Neural cell (in vitro differentiated cells): ENCODE measurements at regions not wholly inside any gene's neighbourhood (a gene's known extent, or its start where the extent isn't known, plus 50 kb on each side); places are given as distances from the start of the nearest gene placed in this dataset.

ENCODE experiments used
- H2AFZ ChIP-seq: fragments of 200-600, 300-800 bp; sonication (generic), shearing (Covaris generic); 2 replicates; pipeline ENCODE4 v1.6.0; 2014; ENCODE audit warnings: low read depth, mild to moderate bottlenecking, antibody characterized with exemption, low read length, moderate library complexity
- H3F3A ChIP-seq: fragments of 200-600 bp; shearing (Covaris generic); 2 replicates; pipeline ENCODE4 v1.6.1; 2016; ENCODE audit warnings: mild to moderate bottlenecking, moderate library complexity, mixed read lengths, antibody characterized with exemption, low read length; ENCODE audit not compliant: insufficient read depth, poor library complexity, severe bottlenecking
- H3K27ac ChIP-seq: fragments of 200-600, 300-800 bp; sonication (generic), shearing (Covaris generic); 2 replicates; pipeline ENCODE4 v1.5.1; 2014; ENCODE audit warnings: mild to moderate bottlenecking, low read length, moderate library complexity
- H3K27me3 ChIP-seq: fragments of 300-800, 200-600 bp; sonication (generic), shearing (Covaris generic); 2 replicates; pipeline ENCODE4 v1.6.0; 2014; ENCODE audit warnings: mild to moderate bottlenecking, low read depth, low read length, moderate library complexity; ENCODE audit not compliant: insufficient read depth
- H3K36me3 ChIP-seq: fragments of 300-800, 200-600 bp; sonication (generic), shearing (Covaris generic); 2 replicates; pipeline ENCODE4 v1.5.1; 2014; ENCODE audit warnings: mild to moderate bottlenecking, antibody characterized with exemption, low read length, moderate library complexity; ENCODE audit not compliant: insufficient read depth
- H3K4me2 ChIP-seq: fragments of 300-800, 200-600 bp; sonication (generic), shearing (Covaris generic); 2 replicates; pipeline ENCODE4 v1.6.0; 2014; ENCODE audit warnings: mild to moderate bottlenecking, low read length
- H3K4me3 ChIP-seq: fragments of 300-800, 200-600 bp; sonication (generic), shearing (Covaris generic); 2 replicates; pipeline ENCODE4 v1.5.1; 2014; ENCODE audit warnings: mild to moderate bottlenecking, low read length, moderate library complexity
- H3K79me2 ChIP-seq: fragments of 200-600 bp; shearing (Covaris generic); replicated peaks from 2 replicates; pipeline ENCODE4 v1.6.0; 2014; ENCODE audit warnings: mild to moderate bottlenecking, low read length, moderate library complexity; ENCODE audit not compliant: insufficient read depth
- H3K9ac ChIP-seq: fragments of 300-800, 200-600 bp; sonication (generic), shearing (Covaris generic); 2 replicates; pipeline ENCODE4 v1.6.1; 2016; ENCODE audit warnings: mild to moderate bottlenecking, low read length, mixed read lengths
- H3K9me2 ChIP-seq: fragments of 200-600 bp; shearing (Covaris generic); 2 replicates; pipeline ENCODE4 v1.6.1; 2016; ENCODE audit warnings: mild to moderate bottlenecking, low read length, mixed read lengths; ENCODE audit not compliant: insufficient read depth
- H3K9me3 ChIP-seq: fragments of 200-600, 300-800 bp; sonication (generic), shearing (Covaris generic); 2 replicates; pipeline ENCODE4 v1.6.1; 2016; ENCODE audit warnings: mild to moderate bottlenecking, mixed run types, low read length, moderate library complexity, mixed read lengths
- H4K20me1 ChIP-seq: fragments of 200-600 bp; shearing (Covaris generic); 2 replicates; pipeline ENCODE4 v1.6.1; 2016; ENCODE audit warnings: mild to moderate bottlenecking, mixed run types; ENCODE audit not compliant: insufficient read depth
- CTCF ChIP-seq: fragments of 450-650 bp; IDR thresholded peaks from 2 replicates; pipeline ENCODE4 v1.5.1; 2014; ENCODE audit warnings: antibody characterized with exemption, mild to moderate bottlenecking, moderate library complexity; ENCODE audit not compliant: poor library complexity, severe bottlenecking
- EP300 ChIP-seq: fragments of 450-650 bp; conservative IDR thresholded peaks from 2 replicates; pipeline ENCODE4 v1.6.1; 2014; ENCODE audit warnings: antibody characterized with exemption, mild to moderate bottlenecking, moderate library complexity; ENCODE audit not compliant: poor library complexity, severe bottlenecking
- EZH2 ChIP-seq: fragments of 200-600, 300-800 bp; shearing (Covaris generic), sonication (generic); IDR thresholded peaks from 2 replicates; pipeline ENCODE4 v1.6.1; 2014; ENCODE audit warnings: antibody characterized with exemption, low read length, borderline replicate concordance, mild to moderate bottlenecking; ENCODE audit not compliant: insufficient read depth, poor library complexity, severe bottlenecking
- MXI1 ChIP-seq: fragments of 450-650 bp; conservative IDR thresholded peaks from 2 replicates; pipeline ENCODE4 v1.6.1; 2014; ENCODE audit warnings: antibody characterized with exemption, mild to moderate bottlenecking; ENCODE audit not compliant: poor library complexity, severe bottlenecking
- POLR2AphosphoS5 ChIP-seq: IDR thresholded peaks from 2 replicates; pipeline ENCODE4 v1.6.1; 2012
- RAD21 ChIP-seq: fragments of 450-650 bp; conservative IDR thresholded peaks from 2 replicates; pipeline ENCODE4 v1.6.1; 2014; ENCODE audit warnings: antibody characterized with exemption, mild to moderate bottlenecking, moderate library complexity
- REST ChIP-seq: IDR thresholded peaks from 2 replicates; pipeline ENCODE4 v1.6.1; 2012; ENCODE audit warnings: borderline replicate concordance
- SMC3 ChIP-seq: fragments of 450-650 bp; conservative IDR thresholded peaks from 2 replicates; pipeline ENCODE4 v1.6.1; 2014; ENCODE audit warnings: antibody characterized with exemption, mild to moderate bottlenecking, moderate library complexity; ENCODE audit not compliant: poor library complexity
- TAF1 ChIP-seq: IDR thresholded peaks from 2 replicates; pipeline ENCODE4 v1.6.1; 2012; ENCODE audit warnings: low read depth

- Histone ChIP-seq H3K4me2 (no peak overlapping the region), H3F3A (no peaks in the 10 kb centered on the region), H3K27ac (no peak overlapping the region), H3K9ac (no peak overlapping the region), H3K9me2 (no peaks in the 10 kb centered on the region), H2AFZ (no peak overlapping the region), H3K9me3 (no peaks in the 10 kb centered on the region), H3K27me3 (no peaks in the 10 kb centered on the region), H4K20me1 (no peaks in the 10 kb centered on the region), H3K36me3 (no peaks in the 10 kb centered on the region), H3K79me2 (no peaks in the 10 kb centered on the region), H3K4me3 (no peak overlapping the region)
- no peak for TF ChIP-seq CTCF
- TF ChIP-seq SMC3, result no peak
- TF ChIP-seq EZH2, result no peak
- TF ChIP-seq EP300, result no peak
- no peak for TF ChIP-seq REST
- no peak for TF ChIP-seq RAD21
- TF ChIP-seq TAF1, result no peak
- TF ChIP-seq POLR2AphosphoS5, result no peak
- TF ChIP-seq MXI1, result no peak
These were observed 236.0 kb downstream of the SH3BP4 start for GRCh38 chr2:235187806-235188205.

GRCh38 chr2:235191486-235191885 is 239.7 kb downstream of the SH3BP4 start:
- Histone ChIP-seq H3K27ac (no peak overlapping the region), H3K4me3 (no peak overlapping the region)

More at GRCh38 chr2:235191486-235191885, 239.7 kb downstream of the SH3BP4 start:
- Histone ChIP-seq H2AFZ (no peak overlapping the region), H3K36me3 (no peaks in the 10 kb centered on the region), H3F3A (no peaks in the 10 kb centered on the region), H4K20me1 (no peaks in the 10 kb centered on the region), H3K9me2 (no peaks in the 10 kb centered on the region), H3K9ac (no peak overlapping the region), H3K27me3 (no peaks in the 10 kb centered on the region), H3K79me2 (no peaks in the 10 kb centered on the region), H3K4me2 (no peak overlapping the region), H3K9me3 (no peaks in the 10 kb centered on the region)
- TF ChIP-seq MXI1 (no peak), SMC3 (no peak), POLR2AphosphoS5 (no peak), CTCF (no peak), REST (no peak), EP300 (no peak), EZH2 (no peak), RAD21 (no peak), TAF1 (no peak)
